HepG2 (cell line): ENCODE measurements at regions not wholly inside any gene's neighbourhood (a gene's known extent, or its start where the extent isn't known, plus 50 kb on each side); places are given as distances from the start of the nearest gene placed in this dataset.
"Not testable (repeated sequence)": the region's sequence is repeated elsewhere in the genome, so short reads cannot be mapped to it uniquely, and the experiment has no call there.

Experiments used
- ATAC-seq: fragments of 200-7000 bp; cut with Tn5 transposase; 3 replicates; pipeline ENCODE4 v1.9.1; 2020; ENCODE audit warnings: mild to moderate bottlenecking, moderate library complexity
- BruUV-seq: library from RNA; stranded (reverse); fragments of 400-500 nt; replicated peaks from 2 replicates; lab custom pipeline; 2021; lab: Mats Ljungman, UMichigan
- CTCF ChIA-PET: fragments of 300-600 bp; formaldehyde crosslinking; extraction: SDS; loops from one replicate; lab custom pipeline; 2021; ENCODE audit warnings: low total read pairs, inconsistent platforms, low intra/inter-chr PET ratio; lab: Yijun Ruan, JAX
- POLR2A ChIA-PET: fragments of 350-600 bp; sonication (Branson Sonifier 250); formaldehyde crosslinking; loops from one replicate; lab custom pipeline; 2020; ENCODE audit warnings: antibody characterized with exemption, inconsistent platforms; lab: Yijun Ruan, JAX
- DNase-seq: peaks from one replicate; pipeline ENCODE4 v3.0.0-alpha.2; 2015; ENCODE audit warnings: low spot score
- FAIRE-seq: peaks from 3 replicates; lab custom pipeline; 2011; peaks lifted over from hg19 to GRCh38; lab: Jason Lieb, UNC
- H2AFZ ChIP-seq: one replicate; pipeline ENCODE4 v1.6.1; 2011; ENCODE audit warnings: low read length, inconsistent platforms
- H3K27ac ChIP-seq: fragments of 300-600 bp; 3 replicates; pipeline ENCODE4 v1.8.0; 2011; ENCODE audit warnings: mixed run types, mild to moderate bottlenecking, mixed read lengths, low read length, inconsistent platforms; ENCODE audit not compliant: insufficient read depth; ENCODE audit errors: extremely low read length
- H3K27me3 ChIP-seq, 2 experiments: fragments of 200-600 bp in 1 of 2; 2 replicates in 1 of 2; 3 replicates in 1 of 2; pipeline versions ENCODE4 v1.6.0 to v1.8.0; 2011; ENCODE audit warnings: low read length in 2 of 2, mild to moderate bottlenecking in 2 of 2, moderate library complexity in 2 of 2, inconsistent platforms in 1 of 2; ENCODE audit not compliant: insufficient read depth in 2 of 2, control insufficient read depth in 1 of 2
- H3K36me3 ChIP-seq, 2 experiments: fragments of 200-600 bp in 1 of 2; replicated peaks in 1 of 2; 2 replicates in 1 of 2; 3 replicates in 1 of 2; pipeline versions ENCODE4 v1.5.1 to v1.8.0; 2011; ENCODE audit warnings: low read length in 2 of 2, inconsistent platforms in 1 of 2; ENCODE audit not compliant: insufficient read depth in 2 of 2, control insufficient read depth in 1 of 2
- H3K4me1 ChIP-seq: 2 replicates; pipeline ENCODE4 v1.5.1; 2012; ENCODE audit warnings: low read length, inconsistent platforms; ENCODE audit not compliant: insufficient read depth
- H3K4me2 ChIP-seq: 2 replicates; pipeline ENCODE4 v1.6.0; 2011; ENCODE audit warnings: low read depth, low read length, inconsistent platforms
- H3K4me3 ChIP-seq, 3 experiments: fragments of 200-600 bp in 1 of 3; sonication (generic), shearing (Covaris generic) in 1 of 3; replicated peaks in 1 of 3; 2 replicates each; pipeline ENCODE4 v1.5.1; 2011 to 2016; ENCODE audit warnings: low read length in 3 of 3, inconsistent platforms in 2 of 3, low read depth in 2 of 3, mild to moderate bottlenecking in 2 of 3, control low read depth in 1 of 3, mixed read lengths in 1 of 3; ENCODE audit not compliant: insufficient read depth in 1 of 3
- H3K79me2 ChIP-seq: one replicate; pipeline ENCODE4 v1.6.1; 2011; ENCODE audit warnings: low read length, inconsistent platforms; ENCODE audit not compliant: insufficient read depth
- H3K9ac ChIP-seq: 2 replicates; pipeline ENCODE4 v1.6.0; 2011; ENCODE audit warnings: mild to moderate bottlenecking, low read depth, low read length, inconsistent platforms; ENCODE audit not compliant: insufficient read depth
- H3K9me3 ChIP-seq: 2 replicates; pipeline ENCODE4 v1.5.1; 2012; ENCODE audit warnings: mild to moderate bottlenecking, low read length
- H4K20me1 ChIP-seq: 2 replicates; pipeline ENCODE4 v1.6.0; 2011; ENCODE audit warnings: inconsistent platforms, mild to moderate bottlenecking, low read length, moderate library complexity; ENCODE audit not compliant: insufficient read depth
- ARHGAP35 ChIP-seq: sonication (generic); formaldehyde crosslinking; IDR thresholded peaks from 2 replicates; pipeline ENCODE4 v1.9.0; 2022; ENCODE audit warnings: mild to moderate bottlenecking, inconsistent platforms, moderate library complexity, missing genetic modification reagents, borderline replicate concordance
- FOXA3 ChIP-seq: IDR thresholded peaks from 2 replicates; pipeline ENCODE4 v1.6.1; 2016; ENCODE audit warnings: missing genetic modification reagents, missing compliant biosample characterization
- HOXA5 ChIP-seq: sonication (generic); formaldehyde crosslinking; IDR thresholded peaks from 2 replicates; pipeline ENCODE4 v1.4.0; 2020; ENCODE audit warnings: missing genetic modification reagents
- KLF16 ChIP-seq, 2 experiments: sonication (generic) in 1 of 2; formaldehyde crosslinking in 1 of 2; IDR thresholded peaks; 2 replicates each; pipeline versions ENCODE4 v1.6.1 to v1.8.0; 2016 to 2023; ENCODE audit warnings: missing genetic modification reagents in 2 of 2, missing compliant biosample characterization in 1 of 2
- RAD51 ChIP-seq: fragments of 450-650 bp; IDR thresholded peaks from 2 replicates; pipeline ENCODE4 v1.6.1; 2016; ENCODE audit warnings: borderline replicate concordance
- REXO4 ChIP-seq: sonication (generic); formaldehyde crosslinking; IDR thresholded peaks from 2 replicates; pipeline ENCODE4 v1.8.0; 2022; ENCODE audit warnings: missing genetic modification reagents, mild to moderate bottlenecking, borderline replicate concordance
- U2AF2 ChIP-seq: fragments of 200-400 bp; formaldehyde crosslinking; IDR thresholded peaks from 2 replicates; pipeline ENCODE4 v1.6.1; 2017; ENCODE audit warnings: low read depth, mild to moderate bottlenecking, low read length
- YEATS4 ChIP-seq: sonication (generic); formaldehyde crosslinking; IDR thresholded peaks from 2 replicates; pipeline ENCODE4 v1.4.0; 2020; ENCODE audit warnings: missing genetic modification reagents, borderline replicate concordance
- ZNF367 ChIP-seq: sonication (generic); formaldehyde crosslinking; IDR thresholded peaks from 2 replicates; pipeline ENCODE4 v1.4.0; 2020; ENCODE audit warnings: missing genetic modification reagents, borderline replicate concordance
- ZNF737 ChIP-seq: sonication (generic); formaldehyde crosslinking; IDR thresholded peaks from 2 replicates; pipeline ENCODE4 v1.5.0; 2020; ENCODE audit warnings: missing genetic modification reagents, mild to moderate bottlenecking, borderline replicate concordance
- WGBS: methylation state at CpG from one replicate; pipeline ENCODE4 v1.1.6; 2017; ENCODE audit warnings: low lambda C conversion rate; 5-methylcytosine and 5-hydroxymethylcytosine counted together
- in situ Hi-C: cut with HindIII; loops from 2 replicates; pipeline ENCODE4 v1.10.0; 2017; ENCODE audit warnings: low pct_unique_long_range_greater_than_20kb; ENCODE audit not compliant: extremely low pct_ligation_motif_present
- intact Hi-C: fragments of 100-400 bp; cut with micrococcal nuclease; formaldehyde crosslinking; loops from one replicate; pipeline ENCODE4 v1.10.0; 2022; ENCODE audit not compliant: unreplicated experiment
- TF ChIP-seq, protein P1 (sequence below): sonication (generic); formaldehyde crosslinking; IDR thresholded peaks from 2 replicates; pipeline ENCODE4 v1.5.0; 2020; ENCODE audit warnings: mild to moderate bottlenecking, missing genetic modification reagents
- TF ChIP-seq, protein P2 (sequence below): sonication (generic); formaldehyde crosslinking; IDR thresholded peaks from 2 replicates; pipeline ENCODE4 v1.5.0; 2020; ENCODE audit warnings: mild to moderate bottlenecking, missing genetic modification reagents

DNA sequence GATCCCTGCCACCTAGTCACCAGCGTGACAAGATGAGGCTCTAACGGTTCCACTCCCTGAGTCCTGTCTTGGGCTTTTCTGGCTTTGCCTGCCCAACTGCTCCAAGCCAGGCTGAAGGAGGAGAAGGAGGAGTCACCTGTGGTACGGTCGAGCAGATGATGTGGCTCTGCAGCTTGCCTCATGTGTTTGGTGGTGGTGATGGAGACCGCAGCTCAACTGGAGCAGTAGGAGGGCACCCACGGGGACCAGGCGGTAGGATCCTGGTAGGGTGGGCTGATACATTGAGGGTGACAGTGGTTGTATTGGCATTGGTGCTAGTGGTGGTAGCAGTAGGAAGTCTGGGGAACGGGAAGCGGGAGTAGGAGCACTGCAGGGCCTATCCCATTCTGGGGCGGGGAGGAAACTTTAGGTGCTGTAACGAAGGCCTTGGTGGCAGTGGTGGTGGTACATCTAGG lies 202.8 kb upstream of the WSB1 start:
- in situ Hi-C loops (no loop called here), intact Hi-C loops (no loop called here)
- H3K4me2 ChIP-seq: no peak overlapping the region
- ChIA-PET CTCF (no interaction called here), POLR2A (no interaction called here)
- H3K4me3 ChIP-seq: no peak overlapping the region
- TF ChIP-seq ZNF367 (CRISPR knock-in tag): no peak
- TF ChIP-seq REXO4: no peak
- no peak for TF ChIP-seq U2AF2
- TF ChIP-seq YEATS4 (CRISPR knock-in tag): no peak
- TF ChIP-seq ARHGAP35: no peak
- TF ChIP-seq ZNF737 (CRISPR knock-in tag): no peak
- no peak for TF ChIP-seq FOXA3
- no peak for TF ChIP-seq HOXA5 (CRISPR knock-in tag)
- no peak for TF ChIP-seq RAD51
- TF ChIP-seq, protein P1, sequence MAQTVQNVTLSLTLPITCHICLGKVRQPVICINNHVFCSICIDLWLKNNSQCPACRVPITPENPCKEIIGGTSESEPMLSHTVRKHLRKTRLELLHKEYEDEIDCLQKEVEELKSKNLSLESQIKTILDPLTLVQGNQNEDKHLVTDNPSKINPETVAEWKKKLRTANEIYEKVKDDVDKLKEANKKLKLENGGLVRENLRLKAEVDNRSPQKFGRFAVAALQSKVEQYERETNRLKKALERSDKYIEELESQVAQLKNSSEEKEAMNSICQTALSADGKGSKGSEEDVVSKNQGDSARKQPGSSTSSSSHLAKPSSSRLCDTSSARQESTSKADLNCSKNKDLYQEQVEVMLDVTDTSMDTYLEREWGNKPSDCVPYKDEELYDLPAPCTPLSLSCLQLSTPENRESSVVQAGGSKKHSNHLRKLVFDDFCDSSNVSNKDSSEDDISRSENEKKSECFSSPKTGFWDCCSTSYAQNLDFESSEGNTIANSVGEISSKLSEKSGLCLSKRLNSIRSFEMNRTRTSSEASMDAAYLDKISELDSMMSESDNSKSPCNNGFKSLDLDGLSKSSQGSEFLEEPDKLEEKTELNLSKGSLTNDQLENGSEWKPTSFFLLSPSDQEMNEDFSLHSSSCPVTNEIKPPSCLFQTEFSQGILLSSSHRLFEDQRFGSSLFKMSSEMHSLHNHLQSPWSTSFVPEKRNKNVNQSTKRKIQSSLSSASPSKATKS (CRISPR knock-in tag): no peak
- no peak for TF ChIP-seq KLF16 (CRISPR knock-in tag; IDR thresholded peaks at IDR 0.05)
- TF ChIP-seq, protein P2, sequence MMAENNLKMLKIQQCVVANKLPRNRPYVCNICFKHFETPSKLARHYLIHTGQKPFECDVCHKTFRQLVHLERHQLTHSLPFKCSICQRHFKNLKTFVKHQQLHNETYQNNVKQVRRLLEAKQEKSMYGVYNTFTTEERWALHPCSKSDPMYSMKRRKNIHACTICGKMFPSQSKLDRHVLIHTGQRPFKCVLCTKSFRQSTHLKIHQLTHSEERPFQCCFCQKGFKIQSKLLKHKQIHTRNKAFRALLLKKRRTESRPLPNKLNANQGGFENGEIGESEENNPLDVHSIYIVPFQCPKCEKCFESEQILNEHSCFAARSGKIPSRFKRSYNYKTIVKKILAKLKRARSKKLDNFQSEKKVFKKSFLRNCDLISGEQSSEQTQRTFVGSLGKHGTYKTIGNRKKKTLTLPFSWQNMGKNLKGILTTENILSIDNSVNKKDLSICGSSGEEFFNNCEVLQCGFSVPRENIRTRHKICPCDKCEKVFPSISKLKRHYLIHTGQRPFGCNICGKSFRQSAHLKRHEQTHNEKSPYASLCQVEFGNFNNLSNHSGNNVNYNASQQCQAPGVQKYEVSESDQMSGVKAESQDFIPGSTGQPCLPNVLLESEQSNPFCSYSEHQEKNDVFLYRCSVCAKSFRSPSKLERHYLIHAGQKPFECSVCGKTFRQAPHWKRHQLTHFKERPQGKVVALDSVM (CRISPR knock-in tag): no peak
- no peak overlapping the region for H3K27ac ChIP-seq
- no TSS peak for BruUV-seq
- no peaks in the 10 kb centered on the region for H4K20me1 ChIP-seq
- no peaks in the 10 kb centered on the region for H3K9me3 ChIP-seq
- H3K36me3 ChIP-seq: no peaks in the 10 kb centered on the region
- H3K4me1 ChIP-seq: no peaks in the 10 kb centered on the region
- WGBS: 40% methylated on average over 11 of the region's 11 CpGs
- DNase-seq: no peak
- FAIRE-seq: no peak
- no peak overlapping the region for H3K9ac ChIP-seq
- H3K79me2 ChIP-seq: no peaks in the 10 kb centered on the region
- no peak for ATAC-seq
- H2AFZ ChIP-seq: no peak overlapping the region
- H3K27me3 ChIP-seq: 0 out of 5 replicates have a peak, but pooled peaks cover 0 to 5% of the 10 kb centered on the region in 2 experiments

DNA sequence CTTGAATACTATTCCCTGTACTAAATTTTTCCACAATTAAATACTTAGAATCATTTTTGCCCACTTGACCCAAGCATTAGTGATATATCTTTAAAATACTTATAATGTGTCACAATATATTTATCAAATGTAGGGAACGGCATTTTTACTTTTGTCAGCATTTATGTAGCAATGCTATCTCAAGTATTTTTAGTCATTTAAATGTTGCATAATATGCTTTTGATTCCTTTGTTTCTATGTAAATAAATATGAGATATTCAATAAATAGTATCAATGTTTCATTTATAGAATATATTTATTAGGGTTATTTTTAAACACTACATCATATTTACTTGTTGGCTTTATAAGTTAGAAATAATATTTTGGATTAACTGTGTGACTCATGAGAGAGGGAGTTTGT lies 199.7 kb upstream of the WSB1 start:
- in situ Hi-C loops, H3K79me2 ChIP-seq, H4K20me1 ChIP-seq, ATAC-seq, BruUV-seq, POLR2A ChIA-PET, H3K4me2 ChIP-seq, H3K4me3 ChIP-seq, H3K9ac ChIP-seq, H3K4me1 ChIP-seq, H3K9me3 ChIP-seq, H3K27me3 ChIP-seq, FAIRE-seq, H3K27ac ChIP-seq, CTCF ChIA-PET, DNase-seq, intact Hi-C loops, H2AFZ ChIP-seq, H3K36me3 ChIP-seq: not testable (repeated sequence)
- 7% methylated on average over 1 of the region's 1 CpG for WGBS
